GM10266 (cell line): ENCODE measurements at regions not wholly inside any gene's neighbourhood (a gene's known extent, or its start where the extent isn't known, plus 50 kb on each side); places are given as distances from the start of the nearest gene placed in this dataset.

ENCODE experiments used
- DNase-seq: peaks from one replicate; pipeline ENCODE4 v3.0.0; 2012; ENCODE audit errors: extremely low spot score
- CTCF ChIP-seq: IDR thresholded peaks from 2 replicates; pipeline ENCODE4 v1.5.1; 2012; ENCODE audit warnings: mild to moderate bottlenecking, low read depth; ENCODE audit not compliant: control insufficient read depth, insufficient read depth; ENCODE audit errors: missing control alignments

GRCh38 chr1:187146388-187146787 is 317.6 kb downstream of the PLA2G4A start:
- DNase-seq = no peak

GRCh38 chr1:187151555-187151954 is 322.8 kb downstream of the PLA2G4A start:
- DNase-seq = no peak
- TF ChIP-seq CTCF = no peak

More at GRCh38 chr1:187146388-187146787, 317.6 kb downstream of the PLA2G4A start:
- no peak for TF ChIP-seq CTCF

GRCh38 chr1:187153047-187153446 is 324.3 kb downstream of the PLA2G4A start:
- TF ChIP-seq CTCF = no peak
- DNase-seq = no peak

- DNase-seq = no peak
- TF ChIP-seq CTCF = no peak
These were observed 328.4 kb downstream of the PLA2G4A start for GRCh38 chr1:187157115-187157514.

GRCh38 chr1:187157552-187157951 is 328.8 kb downstream of the PLA2G4A start:
- no peak for DNase-seq
- no peak for TF ChIP-seq CTCF

- TF ChIP-seq CTCF = no peak
- DNase-seq = no peak
These were observed 338.8 kb downstream of the PLA2G4A start for GRCh38 chr1:187167555-187167954.

- TF ChIP-seq CTCF = no peak
- DNase-seq = no peak
These were observed 339.5 kb downstream of the PLA2G4A start for GRCh38 chr1:187168297-187168696.
